ENCODE measurements at regions not wholly inside any gene's neighbourhood (a gene's known extent, or its start where the extent isn't known, plus 50 kb on each side); places are given as distances from the start of the nearest gene placed in this dataset.

DNA sequence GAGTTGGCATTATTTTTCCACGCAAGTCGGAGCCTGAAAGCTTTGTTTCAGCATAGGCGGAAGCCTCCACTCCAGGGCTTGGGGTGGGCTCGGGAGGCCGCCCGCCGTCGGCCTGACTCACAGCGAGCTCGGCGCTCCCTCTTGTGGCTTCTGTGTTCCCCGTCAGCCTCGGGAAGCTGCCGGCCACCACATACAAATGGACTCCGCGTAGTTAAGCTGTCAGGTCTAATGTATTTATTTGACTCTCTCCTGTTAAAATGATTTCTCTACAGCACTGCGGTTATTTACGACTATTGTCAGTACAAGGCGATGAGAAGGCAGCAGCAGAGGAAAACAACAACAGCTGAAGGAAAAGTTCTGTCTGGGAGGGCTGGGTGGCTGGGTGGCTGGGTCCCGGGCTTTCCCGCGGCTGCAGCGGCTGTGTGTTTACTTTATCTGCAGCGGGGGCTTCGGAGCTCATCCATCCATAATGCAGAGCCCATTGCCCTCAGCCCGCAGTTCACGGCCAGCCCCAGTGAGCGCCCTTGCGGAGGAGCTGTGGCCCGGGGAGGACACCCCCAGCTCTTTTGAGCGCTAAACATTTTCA is 375.7 kb upstream of the CAMK1G start:
- TF ChIP-seq, protein P1, sequence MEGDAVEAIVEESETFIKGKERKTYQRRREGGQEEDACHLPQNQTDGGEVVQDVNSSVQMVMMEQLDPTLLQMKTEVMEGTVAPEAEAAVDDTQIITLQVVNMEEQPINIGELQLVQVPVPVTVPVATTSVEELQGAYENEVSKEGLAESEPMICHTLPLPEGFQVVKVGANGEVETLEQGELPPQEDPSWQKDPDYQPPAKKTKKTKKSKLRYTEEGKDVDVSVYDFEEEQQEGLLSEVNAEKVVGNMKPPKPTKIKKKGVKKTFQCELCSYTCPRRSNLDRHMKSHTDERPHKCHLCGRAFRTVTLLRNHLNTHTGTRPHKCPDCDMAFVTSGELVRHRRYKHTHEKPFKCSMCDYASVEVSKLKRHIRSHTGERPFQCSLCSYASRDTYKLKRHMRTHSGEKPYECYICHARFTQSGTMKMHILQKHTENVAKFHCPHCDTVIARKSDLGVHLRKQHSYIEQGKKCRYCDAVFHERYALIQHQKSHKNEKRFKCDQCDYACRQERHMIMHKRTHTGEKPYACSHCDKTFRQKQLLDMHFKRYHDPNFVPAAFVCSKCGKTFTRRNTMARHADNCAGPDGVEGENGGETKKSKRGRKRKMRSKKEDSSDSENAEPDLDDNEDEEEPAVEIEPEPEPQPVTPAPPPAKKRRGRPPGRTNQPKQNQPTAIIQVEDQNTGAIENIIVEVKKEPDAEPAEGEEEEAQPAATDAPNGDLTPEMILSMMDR (IDR thresholded peaks at IDR 0.05; ENCODE audit: insufficient read depth, low read depth, low read length, missing control alignments) = peak; percentile 79
- peak; percentile 77 for DNase-seq (ENCODE audit: low read depth)
- peak overlapping the region; percentile 43 for H3K4me3 ChIP-seq (ENCODE audit: low read length)

DNA sequence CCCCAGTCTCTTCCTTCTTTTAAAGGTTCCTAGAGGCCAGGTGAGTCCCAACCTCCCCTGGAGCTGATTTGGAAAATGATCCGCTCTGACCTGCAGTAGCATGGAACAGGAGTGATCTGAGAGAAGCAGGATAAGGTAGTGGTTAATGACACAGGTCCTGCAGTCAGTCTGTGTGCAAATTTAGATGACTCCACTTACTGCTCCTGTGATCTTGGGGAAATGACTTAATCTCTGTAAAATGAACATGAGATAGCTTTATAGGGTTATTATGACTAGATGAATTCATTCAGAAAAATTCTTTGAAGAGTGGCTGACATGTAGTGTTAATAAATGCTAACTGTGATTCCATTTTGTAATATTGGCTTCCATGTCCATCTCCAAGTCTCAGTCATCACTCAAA is 374.9 kb upstream of the CAMK1G start:
- H3K4me3 ChIP-seq (ENCODE audit: low read length) = no peak overlapping the region
- DNase-seq (ENCODE audit: low read depth) = peak; percentile 57
- TF ChIP-seq, protein P1 (IDR thresholded peaks at IDR 0.05; ENCODE audit: insufficient read depth, low read depth, low read length, missing control alignments) = no peak

DNA sequence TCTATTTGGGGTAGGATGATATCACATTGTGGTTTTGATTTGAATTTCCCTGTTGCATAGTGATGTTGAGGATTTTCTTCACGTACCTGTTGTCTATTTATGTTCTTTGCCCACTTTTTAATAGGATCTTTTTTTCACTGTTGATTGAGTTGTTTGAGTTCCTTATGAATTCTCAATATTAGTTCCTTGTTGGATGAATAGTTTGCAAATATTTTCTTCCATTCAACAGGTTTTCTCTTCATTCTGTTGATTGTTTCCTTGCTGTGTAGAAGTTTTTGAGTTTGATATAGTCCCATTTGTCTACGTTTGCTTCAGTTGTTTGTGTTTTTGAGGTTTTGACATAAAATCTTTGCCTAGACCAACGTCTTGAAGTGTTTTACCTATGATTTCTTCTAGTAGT is 369.5 kb upstream of the CAMK1G start:
- TF ChIP-seq, protein P1 (IDR thresholded peaks at IDR 0.05; ENCODE audit: insufficient read depth, low read depth, low read length, missing control alignments) = no peak
- H3K4me3 ChIP-seq (ENCODE audit: low read length) = no peak overlapping the region
- DNase-seq (ENCODE audit: low read depth) = no peak

DNA sequence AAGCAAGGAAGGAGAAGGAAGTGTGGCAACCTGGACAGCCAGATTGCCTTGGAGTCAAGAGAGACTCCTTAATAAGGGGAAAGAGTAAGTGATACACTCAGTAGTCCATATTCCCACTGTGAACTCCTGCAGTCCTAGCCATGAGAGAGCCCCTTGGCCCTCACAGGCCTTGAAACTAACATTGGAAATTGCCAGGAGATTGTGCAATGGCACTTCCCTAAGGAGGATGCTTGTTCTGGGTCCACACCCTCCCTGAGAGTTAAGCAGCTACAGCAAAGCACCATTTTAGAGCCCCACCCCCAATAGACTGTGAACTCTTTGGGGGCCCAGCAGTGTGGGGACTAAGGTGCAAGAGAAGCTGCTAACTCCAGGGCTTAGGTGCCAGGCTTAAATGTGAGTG is 367.7 kb upstream of the CAMK1G start:
- no peak for DNase-seq (ENCODE audit: low read depth)
- TF ChIP-seq, protein P1 (IDR thresholded peaks at IDR 0.05; ENCODE audit: insufficient read depth, low read depth, low read length, missing control alignments) = no peak
- H3K4me3 ChIP-seq (ENCODE audit: low read length) = no peak overlapping the region

DNA sequence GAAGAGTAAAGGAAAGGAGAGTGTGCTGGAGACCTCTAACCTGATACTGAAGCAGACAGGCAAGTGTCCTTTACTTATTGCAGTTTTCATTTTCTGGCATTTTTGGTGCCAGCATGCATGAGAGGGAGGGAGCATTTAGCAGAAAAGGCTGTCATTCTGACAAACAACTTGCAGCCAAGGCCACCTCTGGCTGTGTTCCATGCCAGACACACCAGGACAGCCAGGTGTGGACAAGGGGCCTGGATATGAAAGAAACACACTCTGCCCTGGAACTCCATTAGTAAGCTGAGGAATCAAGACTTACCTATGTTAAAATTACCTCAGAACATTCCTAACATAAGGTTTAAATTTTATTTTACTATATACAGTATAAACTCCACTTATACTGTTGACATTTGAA is 365.4 kb upstream of the CAMK1G start:
- no peak overlapping the region for H3K4me3 ChIP-seq (ENCODE audit: low read length)
- TF ChIP-seq, protein P1 (IDR thresholded peaks at IDR 0.05; ENCODE audit: insufficient read depth, low read depth, low read length, missing control alignments) = no peak
- no peak for DNase-seq (ENCODE audit: low read depth)

DNA sequence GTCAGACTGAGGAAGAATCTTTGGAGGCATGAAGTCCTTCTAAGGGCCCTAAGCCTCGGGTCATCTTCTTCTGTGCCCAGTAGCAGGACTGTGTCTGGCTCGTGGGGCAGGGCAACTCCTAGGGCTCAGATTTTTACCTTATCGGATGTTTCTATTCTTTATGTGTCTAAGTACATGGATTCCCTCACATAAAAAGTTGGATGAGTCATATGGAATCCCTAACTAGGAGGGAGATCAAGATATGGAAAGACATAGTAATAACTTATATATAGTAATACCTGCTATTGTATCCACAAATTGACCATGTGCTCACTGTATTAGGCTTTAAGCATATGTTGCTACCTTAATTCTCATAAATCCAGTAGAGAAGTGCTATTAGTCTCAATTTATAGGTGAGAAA is 364.5 kb upstream of the CAMK1G start:
- H3K4me3 ChIP-seq (ENCODE audit: low read length) = no peak overlapping the region
- DNase-seq (ENCODE audit: low read depth) = no peak
- TF ChIP-seq, protein P1 (IDR thresholded peaks at IDR 0.05; ENCODE audit: insufficient read depth, low read depth, low read length, missing control alignments) = no peak

DNA sequence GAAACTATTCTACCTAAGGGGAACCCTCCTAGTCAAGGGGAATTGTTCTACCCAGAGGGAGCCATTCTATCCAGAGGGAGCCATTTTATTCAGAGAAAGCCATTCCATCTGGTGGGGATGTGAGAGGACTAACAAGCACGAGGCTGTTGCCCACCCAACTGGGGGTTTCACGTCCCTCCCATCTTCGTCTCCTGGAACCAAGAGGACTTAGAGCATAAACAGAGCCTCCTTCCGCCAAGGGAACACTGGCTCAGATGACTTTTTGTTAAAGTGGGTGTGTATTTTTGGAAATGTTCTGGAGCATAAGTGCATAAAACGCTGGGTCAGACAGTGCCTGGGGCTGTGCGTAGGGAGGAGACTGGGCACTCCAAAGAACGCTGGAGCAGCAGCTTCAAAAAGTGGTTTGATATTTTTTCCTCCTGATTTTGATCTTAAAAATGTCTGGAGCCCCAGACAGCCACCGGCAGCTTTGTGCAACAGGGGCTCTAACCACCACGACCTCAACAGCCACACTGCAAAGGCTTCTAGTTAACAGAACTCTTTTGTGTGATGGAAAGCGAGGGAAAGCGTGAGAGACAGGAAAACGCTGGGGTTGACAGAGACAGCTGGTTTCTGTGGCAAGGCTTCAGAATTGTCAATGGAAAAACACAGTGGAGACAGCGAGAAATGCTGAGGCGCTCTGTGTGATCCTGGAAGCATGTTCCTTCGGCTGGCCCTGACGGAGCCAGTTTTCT is 363.6 kb upstream of the CAMK1G start:
- no peak for DNase-seq (ENCODE audit: low read depth)
- TF ChIP-seq, protein P1 (IDR thresholded peaks at IDR 0.05; ENCODE audit: insufficient read depth, low read depth, low read length, missing control alignments) = no peak
- H3K4me3 ChIP-seq (ENCODE audit: low read length) = no peak overlapping the region
